ENCODE measurements at regions not wholly inside any gene's neighbourhood (a gene's known extent, or its start where the extent isn't known, plus 50 kb on each side); places are given as distances from the start of the nearest gene placed in this dataset.

DNA sequence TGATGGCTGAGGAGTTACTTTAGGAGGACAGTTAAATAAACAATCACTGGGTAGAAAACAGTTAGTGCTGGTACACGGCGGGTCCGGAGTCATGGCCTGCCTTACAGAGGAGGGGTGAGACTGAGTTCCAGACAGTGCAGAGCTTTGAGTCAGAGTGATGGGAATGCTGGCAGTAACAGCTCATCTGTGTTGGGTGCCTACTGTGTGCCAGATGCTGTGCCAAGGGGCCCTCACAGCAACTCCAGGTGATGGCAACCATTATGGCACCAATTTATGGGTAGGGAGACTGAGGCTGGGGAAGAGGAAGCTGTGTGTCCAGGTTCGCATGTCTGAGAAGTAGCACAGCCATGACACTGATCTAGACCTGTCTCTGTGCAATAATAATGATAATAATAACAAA lies 132.6 kb downstream of the CEBPB start:
- Mint-ChIP-seq H3K27me3 (ENCODE audit: unreplicated experiment) (no peaks in the 10 kb centered on the region), H3K9me3 (ENCODE audit: unreplicated experiment) (peaks cover 5% of the 10 kb centered on the region), H3K27ac (ENCODE audit: unreplicated experiment) (no peak overlapping the region), H3K4me1 (ENCODE audit: unreplicated experiment) (peaks cover 25% of the 10 kb centered on the region), H3K36me3 (ENCODE audit: unreplicated experiment) (no peaks in the 10 kb centered on the region), H3K4me3 (ENCODE audit: unreplicated experiment) (no peak overlapping the region)
- TF ChIP-seq CTCF (IDR thresholded peaks at IDR 0.05): no peak
- DNase-seq (ENCODE audit: extremely low spot score, unreplicated experiment): no peak

- no peak for TF ChIP-seq CTCF (IDR thresholded peaks at IDR 0.05)
- no peak overlapping the region for H3K27ac Mint-ChIP-seq (ENCODE audit: unreplicated experiment)
- H3K36me3 Mint-ChIP-seq (ENCODE audit: unreplicated experiment): no peaks in the 10 kb centered on the region
- DNase-seq (ENCODE audit: extremely low spot score, unreplicated experiment): no peak
- no peaks in the 10 kb centered on the region for H3K27me3 Mint-ChIP-seq (ENCODE audit: unreplicated experiment)
- H3K4me3 Mint-ChIP-seq (ENCODE audit: unreplicated experiment): no peak overlapping the region
- H3K9me3 Mint-ChIP-seq (ENCODE audit: unreplicated experiment): peaks cover 5% of the 10 kb centered on the region
- H3K4me1 Mint-ChIP-seq (ENCODE audit: unreplicated experiment): peaks cover 25% of the 10 kb centered on the region
Measured at GRCh38 chr20:50323777-50324775, 133.4 kb downstream of the CEBPB start.

DNA sequence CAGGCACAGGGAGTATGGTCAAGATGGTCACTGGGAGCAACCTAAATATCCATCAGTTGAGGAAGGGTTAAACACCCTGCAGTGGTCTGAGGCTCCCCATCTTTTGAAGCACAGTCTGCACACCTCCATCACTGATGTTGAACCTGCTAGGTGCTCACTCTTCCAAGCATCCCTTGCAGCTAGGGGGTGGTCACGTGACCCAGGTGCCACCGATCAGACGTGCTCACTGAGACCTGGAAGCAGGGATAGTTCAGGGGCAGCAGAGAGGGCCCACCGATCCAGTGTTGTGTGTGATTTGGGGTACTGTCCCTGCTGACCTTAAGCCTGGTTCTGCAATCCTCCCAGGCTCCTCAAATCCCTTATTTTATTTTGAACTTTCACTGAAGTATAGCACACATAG lies 134.6 kb downstream of the CEBPB start:
- H3K4me1 Mint-ChIP-seq (ENCODE audit: unreplicated experiment): peaks cover 25% of the 10 kb centered on the region
- H3K36me3 Mint-ChIP-seq (ENCODE audit: unreplicated experiment): no peaks in the 10 kb centered on the region
- DNase-seq (ENCODE audit: extremely low spot score, unreplicated experiment): no peak
- H3K9me3 Mint-ChIP-seq (ENCODE audit: unreplicated experiment): peaks cover 5% of the 10 kb centered on the region
- peaks cover 7% of the 10 kb centered on the region for H3K27me3 Mint-ChIP-seq (ENCODE audit: unreplicated experiment)
- no peak for TF ChIP-seq CTCF (IDR thresholded peaks at IDR 0.05)
- H3K4me3 Mint-ChIP-seq (ENCODE audit: unreplicated experiment): no peak overlapping the region
- no peak overlapping the region for H3K27ac Mint-ChIP-seq (ENCODE audit: unreplicated experiment)

DNA sequence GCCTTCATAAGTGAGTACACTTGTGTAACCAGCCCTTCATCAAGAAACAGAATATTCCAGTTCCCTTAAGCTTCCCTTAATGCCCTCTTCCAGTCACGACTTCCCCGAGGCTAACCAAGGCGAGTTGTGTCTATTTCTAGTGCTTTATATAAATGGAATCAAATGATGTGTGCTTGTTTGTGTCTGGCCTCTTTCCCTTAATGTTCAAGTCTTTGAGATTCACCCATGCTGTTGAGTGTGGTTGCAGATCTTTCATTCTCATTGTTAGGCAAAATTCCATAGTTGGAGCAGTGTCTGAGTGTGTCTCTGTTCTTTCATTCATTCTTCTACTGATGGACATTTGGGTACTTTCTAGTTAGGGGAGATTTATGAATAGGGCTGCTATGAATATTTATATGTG lies 135.0 kb downstream of the CEBPB start:
- Mint-ChIP-seq H3K27ac (ENCODE audit: unreplicated experiment) (no peak overlapping the region), H3K36me3 (ENCODE audit: unreplicated experiment) (no peaks in the 10 kb centered on the region), H3K9me3 (ENCODE audit: unreplicated experiment) (peaks cover 5% of the 10 kb centered on the region), H3K4me1 (ENCODE audit: unreplicated experiment) (peaks cover 22% of the 10 kb centered on the region), H3K27me3 (ENCODE audit: unreplicated experiment) (peaks cover 7% of the 10 kb centered on the region), H3K4me3 (ENCODE audit: unreplicated experiment) (no peak overlapping the region)
- no peak for TF ChIP-seq CTCF (IDR thresholded peaks at IDR 0.05)
- no peak for DNase-seq (ENCODE audit: extremely low spot score, unreplicated experiment)

- Mint-ChIP-seq H3K4me3 (ENCODE audit: unreplicated experiment) (no peak overlapping the region), H3K4me1 (ENCODE audit: unreplicated experiment) (peaks cover 9% of the 10 kb centered on the region), H3K27me3 (ENCODE audit: unreplicated experiment) (peaks cover 7% of the 10 kb centered on the region), H3K27ac (ENCODE audit: unreplicated experiment) (no peak overlapping the region), H3K36me3 (ENCODE audit: unreplicated experiment) (no peaks in the 10 kb centered on the region), H3K9me3 (ENCODE audit: unreplicated experiment) (peaks cover 5% of the 10 kb centered on the region)
- DNase-seq (ENCODE audit: extremely low spot score, unreplicated experiment): no peak
- TF ChIP-seq CTCF (IDR thresholded peaks at IDR 0.05): no peak
Measured at GRCh38 chr20:50327666-50328065, 137.0 kb downstream of the CEBPB start.
